ENCODE measurements at regions not wholly inside any gene's neighbourhood (a gene's known extent, or its start where the extent isn't known, plus 50 kb on each side); places are given as distances from the start of the nearest gene placed in this dataset.

DNA sequence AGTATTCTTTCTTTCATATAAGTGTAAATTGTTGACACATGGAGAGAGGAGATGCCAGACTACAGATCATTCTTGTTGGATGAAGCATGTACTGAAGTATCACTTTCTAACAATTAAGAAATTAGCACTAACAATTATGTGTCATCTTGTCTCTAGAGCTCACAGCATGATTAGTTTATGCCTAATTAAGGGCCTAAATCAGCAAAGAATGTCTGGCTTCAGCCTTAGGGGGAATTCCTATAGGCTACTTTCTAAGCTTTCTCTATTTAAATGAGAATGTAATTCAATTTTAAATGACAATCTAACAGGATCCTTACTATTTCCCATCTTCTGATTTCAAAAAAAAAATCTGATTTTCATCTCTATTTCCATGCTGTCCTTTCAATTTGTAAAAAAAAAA, 371.0 kb downstream of the EPHA7 start:
- Histone ChIP-seq H3K4me1 (no peaks in the 10 kb centered on the region), H3K27ac (no peak overlapping the region), H3K27me3 (no peaks in the 10 kb centered on the region), H3K9me3 (no peaks in the 10 kb centered on the region), H3K36me3 (no peaks in the 10 kb centered on the region), H3K4me3 (no peak overlapping the region)
- intact Hi-C loops (cut with DNase I), result no loop called here
- ATAC-seq (no peak), DNase-seq (no peak)
- TF ChIP-seq, protein P1, sequence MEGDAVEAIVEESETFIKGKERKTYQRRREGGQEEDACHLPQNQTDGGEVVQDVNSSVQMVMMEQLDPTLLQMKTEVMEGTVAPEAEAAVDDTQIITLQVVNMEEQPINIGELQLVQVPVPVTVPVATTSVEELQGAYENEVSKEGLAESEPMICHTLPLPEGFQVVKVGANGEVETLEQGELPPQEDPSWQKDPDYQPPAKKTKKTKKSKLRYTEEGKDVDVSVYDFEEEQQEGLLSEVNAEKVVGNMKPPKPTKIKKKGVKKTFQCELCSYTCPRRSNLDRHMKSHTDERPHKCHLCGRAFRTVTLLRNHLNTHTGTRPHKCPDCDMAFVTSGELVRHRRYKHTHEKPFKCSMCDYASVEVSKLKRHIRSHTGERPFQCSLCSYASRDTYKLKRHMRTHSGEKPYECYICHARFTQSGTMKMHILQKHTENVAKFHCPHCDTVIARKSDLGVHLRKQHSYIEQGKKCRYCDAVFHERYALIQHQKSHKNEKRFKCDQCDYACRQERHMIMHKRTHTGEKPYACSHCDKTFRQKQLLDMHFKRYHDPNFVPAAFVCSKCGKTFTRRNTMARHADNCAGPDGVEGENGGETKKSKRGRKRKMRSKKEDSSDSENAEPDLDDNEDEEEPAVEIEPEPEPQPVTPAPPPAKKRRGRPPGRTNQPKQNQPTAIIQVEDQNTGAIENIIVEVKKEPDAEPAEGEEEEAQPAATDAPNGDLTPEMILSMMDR (IDR thresholded peaks at IDR 0.05), result no peak

GRCh38 chr6:93047033-93047432, 372.3 kb downstream of the EPHA7 start:
- Histone ChIP-seq H3K27me3 (no peaks in the 10 kb centered on the region), H3K36me3 (no peaks in the 10 kb centered on the region), H3K4me3 (no peak overlapping the region), H3K4me1 (no peaks in the 10 kb centered on the region), H3K9me3 (no peaks in the 10 kb centered on the region), H3K27ac (no peak overlapping the region)
- DNase-seq (no peak), ATAC-seq (no peak)
- intact Hi-C loops (cut with DNase I), result no loop called here
- TF ChIP-seq, protein P1 (IDR thresholded peaks at IDR 0.05), result no peak

GRCh38 chr6:93045156-93045555, 374.2 kb downstream of the EPHA7 start:
- Histone ChIP-seq H3K4me1 (no peaks in the 10 kb centered on the region), H3K27me3 (no peaks in the 10 kb centered on the region), H3K36me3 (no peaks in the 10 kb centered on the region), H3K27ac (no peak overlapping the region), H3K4me3 (no peak overlapping the region), H3K9me3 (no peaks in the 10 kb centered on the region)
- ATAC-seq (no peak), DNase-seq (no peak)
- TF ChIP-seq, protein P1 (IDR thresholded peaks at IDR 0.05), result no peak
- intact Hi-C loops (cut with DNase I), result no loop called here

DNA sequence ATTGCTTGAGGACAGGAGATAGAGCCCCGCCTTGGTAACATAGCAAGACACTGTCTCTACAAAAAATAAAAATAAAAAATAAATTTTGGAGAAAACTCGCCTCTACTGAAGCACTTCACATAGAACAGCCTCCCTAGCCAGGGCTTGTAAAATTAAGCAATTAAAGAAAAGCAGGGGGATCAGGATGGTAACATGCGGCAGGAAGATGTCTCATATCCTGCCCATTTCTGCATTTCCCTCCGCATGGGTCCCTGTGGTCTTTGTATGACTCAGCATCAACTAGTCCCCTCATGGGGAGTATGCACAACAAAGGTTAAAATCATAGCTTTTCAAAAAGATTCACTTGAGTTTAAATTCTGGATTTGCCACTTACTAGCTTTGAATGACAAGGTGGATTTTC, 379.0 kb downstream of the EPHA7 start:
- H3K4me1 ChIP-seq, result no peaks in the 10 kb centered on the region
- H3K27me3 ChIP-seq, result no peaks in the 10 kb centered on the region
- no peaks in the 10 kb centered on the region for H3K9me3 ChIP-seq
- no peak overlapping the region for H3K27ac ChIP-seq
- no peak overlapping the region for H3K4me3 ChIP-seq
- intact Hi-C loops (cut with DNase I), result no loop called here
- TF ChIP-seq, protein P1 (IDR thresholded peaks at IDR 0.05), result no peak
- DNase-seq (no peak), ATAC-seq (no peak)
- no peaks in the 10 kb centered on the region for H3K36me3 ChIP-seq

GRCh38 chr6:93036835-93037234, 382.5 kb downstream of the EPHA7 start:
- TF ChIP-seq, protein P1 (IDR thresholded peaks at IDR 0.05), result peak; percentile 15
- DNase-seq, result no peak
- Histone ChIP-seq H3K27ac (no peak overlapping the region), H3K36me3 (no peaks in the 10 kb centered on the region), H3K4me3 (no peak overlapping the region), H3K4me1 (no peaks in the 10 kb centered on the region), H3K27me3 (no peaks in the 10 kb centered on the region), H3K9me3 (no peaks in the 10 kb centered on the region)
- peak; percentile 40 for ATAC-seq
- intact Hi-C loops (cut with DNase I), result no loop called here

DNA sequence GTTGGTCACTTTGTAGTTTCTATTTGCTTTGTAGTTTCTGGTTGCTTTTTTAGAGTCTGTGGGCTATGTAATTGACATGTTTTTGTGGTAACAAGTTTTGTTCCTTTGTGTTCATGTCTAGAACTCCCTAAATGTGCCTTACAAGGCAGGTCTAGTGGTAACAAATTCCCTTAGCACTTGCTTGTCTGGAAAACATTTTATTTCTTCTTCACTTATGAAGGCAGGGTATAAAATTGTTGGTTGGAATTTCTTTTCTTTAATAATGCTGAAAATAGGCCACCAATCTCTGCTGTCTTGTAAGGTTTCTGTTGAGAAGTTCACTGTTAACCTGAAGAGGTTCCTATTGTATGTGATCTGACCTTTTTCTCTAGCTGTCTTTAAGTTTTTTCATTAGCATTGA, 383.6 kb downstream of the EPHA7 start:
- no peaks in the 10 kb centered on the region for H3K4me1 ChIP-seq
- DNase-seq (no peak), ATAC-seq (no peak)
- TF ChIP-seq, protein P1 (IDR thresholded peaks at IDR 0.05), result no peak
- no peaks in the 10 kb centered on the region for H3K9me3 ChIP-seq
- H3K4me3 ChIP-seq, result no peak overlapping the region
- intact Hi-C loops (cut with DNase I), result no loop called here
- no peaks in the 10 kb centered on the region for H3K27me3 ChIP-seq
- H3K27ac ChIP-seq, result no peak overlapping the region
- no peaks in the 10 kb centered on the region for H3K36me3 ChIP-seq

Measured in upper lobe of right lung (tissue), 1 donor.